Hematopoietic multipotent progenitor cell treated with erythropoietin and hydrocortisone succinate and interleukin-3 and kit ligand, for 17 days (in vitro differentiated cells): ENCODE measurements at regions not wholly inside any gene's neighbourhood (a gene's known extent, or its start where the extent isn't known, plus 50 kb on each side); places are given as distances from the start of the nearest gene placed in this dataset.
"Not testable (repeated sequence)": the region's sequence is repeated elsewhere in the genome, so short reads cannot be mapped to it uniquely, and the experiment has no call there.

Source experiments
- DNase-seq: peaks from one replicate; pipeline ENCODE4 v3.0.0-alpha.2; 2015; ENCODE audit warnings: low spot score

DNA sequence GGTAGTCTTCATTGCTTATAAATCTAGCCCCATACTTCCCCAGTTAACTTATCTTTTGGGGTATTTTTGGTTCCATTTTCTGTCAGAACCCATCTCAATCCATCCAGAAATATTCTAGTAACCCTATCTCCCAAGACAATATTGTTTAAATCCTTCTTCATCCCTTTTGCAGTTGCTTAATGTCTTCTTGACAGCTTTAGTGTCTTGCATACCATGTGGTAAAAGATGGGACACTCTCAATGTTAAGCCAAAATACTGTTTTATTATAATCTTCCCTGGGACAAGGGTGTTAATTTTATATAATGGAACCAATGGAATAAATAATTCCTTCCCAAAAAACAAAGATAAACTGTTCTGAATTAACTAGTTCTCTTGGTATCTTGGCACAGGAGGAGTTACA is 450.2 kb downstream of the CCER1 start:
- DNase-seq, result no peak

- DNase-seq, result no peak
These were observed 452.9 kb downstream of the CCER1 start for GRCh38 chr12:90502070-90502469.

DNA sequence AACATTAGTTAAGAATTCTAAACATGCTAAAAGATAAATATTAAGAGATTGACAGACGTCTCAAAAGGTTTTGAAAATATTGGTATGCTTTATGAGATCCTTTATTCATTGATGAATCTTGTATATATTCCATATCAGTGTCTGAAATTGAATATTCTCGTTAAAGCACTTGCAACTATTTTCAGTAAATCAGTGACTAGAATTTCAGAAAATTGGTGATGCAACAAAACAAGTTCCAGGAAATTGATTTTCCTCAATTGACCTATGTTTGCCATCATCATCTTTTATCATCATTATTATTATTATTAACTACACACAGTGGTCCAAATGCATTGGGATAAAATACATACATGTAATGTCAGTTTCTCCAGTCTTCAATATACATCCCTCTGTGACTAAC is 453.6 kb downstream of the CCER1 start:
- DNase-seq, result no peak

DNA sequence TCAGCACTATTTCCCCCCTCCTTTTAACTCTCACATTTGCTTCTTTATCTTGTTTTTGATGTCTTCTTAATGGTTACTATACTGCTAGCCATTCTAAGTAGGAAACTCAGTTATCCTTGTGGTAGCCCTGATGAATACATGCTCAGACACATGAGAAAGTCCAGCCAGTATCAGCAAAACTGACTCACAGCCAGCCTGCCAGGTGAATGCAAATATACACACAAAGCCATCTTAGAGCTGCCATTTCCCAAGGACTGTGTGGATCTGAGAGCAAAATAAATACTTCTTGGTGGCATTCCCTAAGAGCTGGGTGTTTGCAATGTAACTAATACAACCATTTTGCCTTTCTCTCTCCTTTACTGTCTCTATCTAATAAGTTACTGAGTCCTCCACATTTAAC is 455.2 kb downstream of the CCER1 start:
- DNase-seq, result no peak

DNA sequence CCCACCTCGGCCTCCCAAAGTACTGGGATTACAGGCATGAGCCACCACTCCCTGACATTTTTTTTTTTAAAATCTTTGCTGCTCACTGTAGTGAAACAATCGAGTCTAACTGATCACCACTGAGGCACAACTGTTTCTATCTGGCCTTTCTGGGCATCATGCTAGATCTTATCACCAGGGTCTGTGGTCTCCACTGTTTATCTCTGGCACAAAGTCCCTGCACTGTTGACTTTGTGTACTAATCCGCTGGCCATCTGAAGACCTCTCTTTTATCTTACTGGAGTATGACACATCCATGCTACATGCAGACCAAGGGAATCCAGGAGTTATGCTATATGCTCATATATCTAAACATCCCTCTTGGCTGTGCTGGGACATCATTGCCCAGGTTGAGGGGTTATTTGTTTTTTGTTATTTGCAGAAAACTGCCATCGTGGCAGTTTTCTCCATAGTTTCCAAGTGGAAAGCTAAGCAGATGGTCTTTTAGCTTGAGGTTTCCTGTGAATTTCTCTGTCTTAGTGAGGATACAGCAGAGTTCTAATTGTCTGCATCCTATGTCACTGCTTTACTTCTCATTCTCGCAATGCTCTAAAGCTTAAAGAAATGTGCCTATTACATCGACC is 456.9 kb downstream of the CCER1 start:
- no peak for DNase-seq

- DNase-seq, result no peak
These were observed 464.6 kb downstream of the CCER1 start for GRCh38 chr12:90490355-90490754.

DNA sequence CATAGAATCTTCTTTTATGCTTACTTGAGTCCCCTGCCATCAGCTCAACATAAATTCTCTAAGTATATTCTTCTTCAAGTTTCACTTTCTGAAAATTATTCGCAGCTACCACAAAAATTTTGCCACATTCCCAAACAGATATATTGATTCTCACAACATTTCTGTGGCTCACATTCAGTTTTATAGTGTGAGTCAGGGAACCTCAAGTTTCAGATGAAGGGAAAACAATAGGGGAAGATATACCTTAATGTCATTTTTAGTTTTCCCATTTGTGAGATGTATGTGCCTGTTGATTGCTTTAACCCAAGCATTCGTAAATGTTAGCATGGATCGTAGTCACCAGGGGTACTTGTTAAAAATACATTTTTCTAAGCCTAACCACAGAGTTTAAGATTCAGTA is 465.8 kb downstream of the CCER1 start:
- no peak for DNase-seq

GRCh38 chr12:90485560-90485959 is 469.4 kb downstream of the CCER1 start:
- DNase-seq, result no peak

DNA sequence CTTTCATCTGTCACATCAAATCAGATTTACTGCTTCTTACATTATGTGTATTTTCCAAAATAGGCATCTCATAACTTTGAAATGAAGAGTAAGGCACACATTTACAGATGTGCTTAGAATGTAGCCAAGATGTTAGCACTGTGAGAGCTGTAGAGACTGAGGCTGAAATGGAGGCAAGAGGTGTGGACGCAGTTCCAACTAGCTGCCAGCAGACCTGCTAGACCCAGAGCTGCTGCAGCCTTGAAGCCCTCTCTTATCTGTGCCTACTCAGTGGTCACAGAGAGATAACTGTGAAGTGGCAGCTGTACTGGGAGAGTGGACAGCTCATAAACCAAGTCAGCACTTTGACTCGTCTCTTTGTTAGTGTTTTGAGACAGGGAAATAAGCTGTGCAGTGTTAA is 470.9 kb downstream of the CCER1 start:
- DNase-seq, result no peak

GRCh38 chr12:90481748-90482147 is 473.2 kb downstream of the CCER1 start:
- DNase-seq, result no peak

DNA sequence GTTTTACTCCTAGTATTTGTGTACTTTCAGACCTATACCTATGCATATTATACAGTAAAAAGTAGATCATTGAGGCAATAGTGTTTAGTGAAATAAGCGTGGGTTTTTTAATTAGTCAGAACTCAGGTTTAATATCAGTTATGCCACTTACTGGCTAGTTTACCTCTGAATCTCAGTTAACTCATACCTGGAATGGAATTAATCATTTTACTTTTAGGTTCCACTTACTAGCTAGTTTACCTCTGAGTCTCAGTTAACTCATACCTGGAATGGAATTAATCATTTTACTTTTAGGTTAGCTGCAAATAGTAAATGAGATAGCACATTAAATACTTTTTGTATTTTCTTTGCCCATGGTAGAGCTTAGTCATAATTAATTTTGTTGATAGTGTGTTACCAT is 475.7 kb downstream of the CCER1 start:
- DNase-seq, result no peak

DNA sequence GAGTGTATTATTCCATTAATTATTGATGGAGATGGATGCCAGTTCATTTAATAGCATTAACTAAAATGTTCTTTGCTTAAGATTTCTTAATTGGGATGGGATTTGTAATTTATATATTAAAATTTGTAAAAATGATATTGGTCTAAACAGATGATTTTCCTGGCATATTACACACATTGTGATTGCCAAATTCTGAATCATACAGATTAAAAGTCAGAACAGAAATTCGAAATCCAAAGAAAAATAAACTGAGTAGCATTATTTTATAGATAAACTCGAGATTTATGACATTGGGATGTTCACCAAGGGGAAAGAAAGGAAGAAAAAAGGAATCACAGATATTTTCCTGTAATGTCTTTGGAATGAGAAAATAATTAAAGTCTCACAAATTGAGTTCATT is 481.1 kb downstream of the CCER1 start:
- DNase-seq, result no peak

DNA sequence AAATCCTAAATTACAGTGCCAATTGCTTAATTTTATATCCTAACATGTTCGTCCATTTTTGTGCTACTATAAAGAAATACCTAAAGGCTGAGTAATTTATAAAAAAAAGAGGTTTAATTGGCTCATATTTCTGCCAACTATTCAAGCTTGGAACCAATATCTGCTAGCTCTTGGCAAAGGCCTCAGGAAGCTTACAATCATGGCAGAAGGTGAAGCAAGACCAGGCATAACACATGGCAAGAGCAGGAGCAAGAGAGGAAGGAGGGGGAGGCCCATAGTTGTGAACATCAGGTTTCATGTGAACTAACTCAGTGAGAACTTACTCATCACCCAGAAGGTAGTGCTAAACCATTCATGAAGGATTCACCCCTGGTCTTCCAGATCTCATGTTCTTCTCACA is 494.3 kb downstream of the CCER1 start:
- DNase-seq, result no peak

DNA sequence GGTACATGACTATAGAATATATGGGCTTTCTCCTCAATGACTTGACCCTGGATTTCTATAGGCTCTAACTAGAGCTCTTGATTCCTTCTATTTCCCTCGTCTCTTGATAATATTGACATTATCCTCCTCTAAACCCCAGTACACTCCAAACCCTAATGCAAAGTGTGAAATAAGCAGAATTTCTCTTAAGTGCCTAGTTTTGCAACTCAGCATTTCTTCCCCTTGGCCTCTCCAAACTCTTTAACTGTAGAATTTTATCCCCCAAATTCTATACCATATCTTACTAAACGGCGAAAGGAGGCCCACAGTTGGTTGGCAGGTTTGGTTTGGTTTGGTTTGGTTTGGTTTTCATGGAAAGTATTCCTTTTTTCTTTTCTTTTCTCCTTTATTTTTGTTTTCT is 498.7 kb downstream of the CCER1 start:
- DNase-seq, result no peak

GRCh38 chr12:90455756-90456155 is 499.2 kb downstream of the CCER1 start:
- no peak for DNase-seq

- DNase-seq, result no peak
These were observed 505.4 kb downstream of the CCER1 start for GRCh38 chr12:90449611-90450010.

DNA sequence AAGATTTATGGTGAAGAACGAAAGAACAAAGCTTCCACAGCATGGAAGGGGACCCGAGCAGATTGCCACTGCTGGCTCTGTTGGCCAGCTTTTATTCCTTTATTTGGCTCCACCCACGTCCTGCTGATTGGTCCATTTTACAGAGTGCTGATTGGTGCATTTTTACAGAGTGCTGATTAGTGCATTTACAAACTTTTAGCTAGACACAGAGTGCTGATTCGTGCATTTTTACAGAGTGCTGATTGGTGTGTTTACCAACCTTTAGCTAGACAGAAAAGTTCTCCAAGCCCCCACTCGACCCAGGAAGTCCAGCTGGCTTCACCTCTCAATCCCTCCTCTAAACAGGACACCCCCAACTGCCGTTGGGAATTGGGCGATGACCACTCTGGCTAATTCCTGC is 511.5 kb downstream of the CCER1 start:
- DNase-seq, result not testable (repeated sequence)

GRCh38 chr12:90441431-90441830 is 513.5 kb downstream of the CCER1 start:
- no peak for DNase-seq

DNA sequence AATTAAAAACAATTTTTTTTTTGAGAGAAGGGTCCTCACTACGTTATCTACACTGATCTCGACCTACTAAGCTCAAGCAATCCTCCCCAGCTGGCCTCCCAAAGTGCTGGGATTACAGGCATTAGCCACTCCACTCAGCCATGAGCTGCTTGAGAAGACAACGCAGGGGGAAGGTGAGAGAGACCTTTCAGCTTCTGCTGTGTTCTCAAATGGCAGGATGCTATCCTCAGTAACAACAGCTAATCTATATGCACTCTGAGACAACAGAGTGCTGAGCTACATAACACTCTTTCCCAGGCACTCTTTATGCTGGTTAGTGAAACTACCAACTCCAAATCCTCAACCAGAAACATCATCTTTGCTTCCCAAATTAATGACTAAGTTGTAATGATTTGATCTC is 526.1 kb downstream of the CCER1 start:
- DNase-seq, result no peak

DNA sequence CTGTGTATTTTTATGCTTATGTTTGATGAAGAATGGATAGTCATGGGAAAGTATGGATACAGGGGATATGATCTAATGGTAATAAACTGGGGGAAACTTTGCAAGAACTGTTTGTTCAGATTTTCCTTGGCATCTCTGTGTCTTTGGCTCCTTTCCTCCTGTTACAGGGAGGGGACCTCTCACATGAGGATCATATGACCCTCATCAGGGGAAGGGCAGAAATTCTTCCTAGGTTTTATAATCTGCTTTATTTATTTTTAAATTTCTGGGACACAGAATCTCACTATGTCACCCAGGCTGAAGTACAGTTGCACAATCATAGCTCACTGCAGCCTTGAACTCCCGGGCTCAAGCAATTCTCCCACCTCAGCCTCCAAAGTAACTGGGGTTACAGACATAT is 526.5 kb downstream of the CCER1 start:
- DNase-seq, result no peak

- DNase-seq, result no peak
These were observed 531.0 kb downstream of the CCER1 start for GRCh38 chr12:90423965-90424364.

DNA sequence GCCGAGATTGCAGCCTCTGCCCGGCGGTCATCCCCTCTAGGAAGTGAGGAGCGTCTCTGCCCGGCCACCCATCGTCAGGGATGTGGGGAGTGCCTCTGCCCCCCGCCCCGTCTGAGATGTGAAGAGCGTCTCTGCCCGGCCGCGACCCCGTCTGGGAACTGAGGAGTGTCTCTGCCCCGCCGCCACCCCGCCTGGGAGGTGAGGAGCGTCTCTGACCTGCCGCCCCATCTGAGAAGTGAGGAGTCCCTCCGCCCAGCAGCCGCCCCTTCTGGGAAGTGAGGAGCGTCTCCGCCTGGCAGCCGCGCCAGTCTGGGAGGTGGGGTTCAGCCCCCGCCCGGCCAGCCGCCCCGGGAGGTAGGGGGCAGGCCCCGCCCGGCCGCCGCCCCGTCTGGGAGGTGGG is 544.0 kb downstream of the CCER1 start:
- DNase-seq, result no peak

GRCh38 chr12:90407841-90408240 is 547.1 kb downstream of the CCER1 start:
- no peak for DNase-seq

- DNase-seq, result no peak
These were observed 550.9 kb downstream of the CCER1 start for GRCh38 chr12:90404071-90404470.

DNA sequence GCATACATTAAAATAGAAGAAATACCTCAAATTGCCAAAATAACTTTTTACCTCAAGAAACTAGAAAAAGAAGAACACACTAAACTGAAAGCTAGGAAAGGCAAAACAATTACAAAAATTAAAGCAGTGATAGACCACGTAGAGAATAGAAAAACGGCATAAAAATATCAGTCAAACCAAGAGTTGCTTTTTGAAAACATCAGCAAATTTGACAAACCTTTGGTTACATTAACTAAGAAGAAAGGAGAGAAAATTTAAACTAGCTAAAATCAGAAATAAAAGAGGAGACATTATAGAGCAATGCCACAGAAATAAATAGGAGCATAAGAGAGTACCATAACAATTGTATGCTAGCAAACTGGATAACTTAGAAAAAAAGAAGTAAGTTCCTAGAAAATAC is 553.8 kb downstream of the CCER1 start:
- DNase-seq, result no peak
